PC-9 (cell line): ENCODE measurements at regions not wholly inside any gene's neighbourhood (a gene's known extent, or its start where the extent isn't known, plus 50 kb on each side); places are given as distances from the start of the nearest gene placed in this dataset.

Experiments used
- EZH2 ChIP-seq: fragments of 200-600 bp; sonication (generic); IDR thresholded peaks from 2 replicates; pipeline ENCODE4 v1.8.0; 2017; ENCODE audit warnings: antibody characterized with exemption, low read depth
- TF ChIP-seq, protein P1 (sequence below): fragments of 200-600 bp; sonication (generic); conservative IDR thresholded peaks from 2 replicates; pipeline ENCODE4 v1.6.1; 2017; ENCODE audit warnings: mixed run types, antibody characterized with exemption, mild to moderate bottlenecking, moderate library complexity

DNA sequence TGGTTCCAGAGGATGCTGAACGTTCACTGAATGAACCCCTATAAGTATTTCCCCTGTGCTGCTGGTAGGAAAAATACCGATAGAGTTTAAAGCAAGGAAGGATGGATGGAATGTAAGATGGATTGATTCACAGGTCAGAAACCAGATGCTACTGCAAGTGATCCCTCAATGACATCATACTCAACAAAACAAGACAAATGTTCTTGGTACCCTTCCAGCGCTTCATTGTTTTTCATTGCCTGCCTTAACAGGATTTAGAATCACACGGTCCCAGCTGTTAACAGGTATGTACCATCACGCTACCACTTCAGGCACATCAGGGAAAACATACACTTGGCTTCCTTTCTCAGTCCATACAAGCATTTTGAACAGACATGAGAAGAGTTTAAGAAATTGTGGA is 118.1 kb upstream of the TLR3 start:
- TF ChIP-seq, protein P1, sequence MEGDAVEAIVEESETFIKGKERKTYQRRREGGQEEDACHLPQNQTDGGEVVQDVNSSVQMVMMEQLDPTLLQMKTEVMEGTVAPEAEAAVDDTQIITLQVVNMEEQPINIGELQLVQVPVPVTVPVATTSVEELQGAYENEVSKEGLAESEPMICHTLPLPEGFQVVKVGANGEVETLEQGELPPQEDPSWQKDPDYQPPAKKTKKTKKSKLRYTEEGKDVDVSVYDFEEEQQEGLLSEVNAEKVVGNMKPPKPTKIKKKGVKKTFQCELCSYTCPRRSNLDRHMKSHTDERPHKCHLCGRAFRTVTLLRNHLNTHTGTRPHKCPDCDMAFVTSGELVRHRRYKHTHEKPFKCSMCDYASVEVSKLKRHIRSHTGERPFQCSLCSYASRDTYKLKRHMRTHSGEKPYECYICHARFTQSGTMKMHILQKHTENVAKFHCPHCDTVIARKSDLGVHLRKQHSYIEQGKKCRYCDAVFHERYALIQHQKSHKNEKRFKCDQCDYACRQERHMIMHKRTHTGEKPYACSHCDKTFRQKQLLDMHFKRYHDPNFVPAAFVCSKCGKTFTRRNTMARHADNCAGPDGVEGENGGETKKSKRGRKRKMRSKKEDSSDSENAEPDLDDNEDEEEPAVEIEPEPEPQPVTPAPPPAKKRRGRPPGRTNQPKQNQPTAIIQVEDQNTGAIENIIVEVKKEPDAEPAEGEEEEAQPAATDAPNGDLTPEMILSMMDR = no peak
- TF ChIP-seq EZH2 = no peak
